ENCODE measurements at regions not wholly inside any gene's neighbourhood (a gene's known extent, or its start where the extent isn't known, plus 50 kb on each side); places are given as distances from the start of the nearest gene placed in this dataset.

GRCh38 chr7:34552502-34552901 is 105.5 kb upstream of the NPSR1 start:
- TF ChIP-seq CTCF (IDR thresholded peaks at IDR 0.05; ENCODE audit: borderline replicate concordance, extremely low read depth, low read length, poor library complexity, severe bottlenecking) (no peak), EZH2 (IDR thresholded peaks at IDR 0.05; ENCODE audit: borderline replicate concordance, low read depth, low read length, severe bottlenecking) (no peak)

All from DND-41 (cell line).